H1 (cell line): ENCODE measurements at regions not wholly inside any gene's neighbourhood (a gene's known extent, or its start where the extent isn't known, plus 50 kb on each side); places are given as distances from the start of the nearest gene placed in this dataset.
A peak's percentile ranks its signal among the peaks of the same experiment; 100 is the strongest.

Source experiments
- CTCF ChIA-PET: fragments of 300-600 bp; sonication (Branson Sonifier 250); formaldehyde crosslinking; loops from one replicate; lab custom pipeline; 2021; ENCODE audit not compliant: partially characterized antibody; lab: Charles Lee
- POLR2A ChIA-PET: fragments of 300-600 bp; sonication (Branson Sonifier 250); formaldehyde crosslinking; loops from one replicate; lab custom pipeline; 2021; ENCODE audit warnings: inconsistent platforms; ENCODE audit not compliant: partially characterized antibody; lab: Charles Lee
- DNase-seq, 2 experiments: peaks; one replicate each; pipeline versions ENCODE4 v3.0.0 to v3.0.0-alpha.2; 2010 to 2022; ENCODE audit warnings: low spot score in 2 of 2, low read depth in 1 of 2, mixed read lengths in 1 of 2
- FAIRE-seq: peaks from 2 replicates; lab custom pipeline; 2011; peaks lifted over from hg19 to GRCh38; lab: Jason Lieb, UNC
- H2AFZ ChIP-seq: 2 replicates; pipeline ENCODE4 v1.8.1; 2012; ENCODE audit warnings: low read length, inconsistent platforms
- H2AK5ac ChIP-seq: 2 replicates; pipeline ENCODE4 v1.6.1; 2013; ENCODE audit warnings: low read depth, low read length
- H2BK120ac ChIP-seq: replicated peaks from 2 replicates; pipeline ENCODE3; 2013; ENCODE audit warnings: low read depth, low read length, inconsistent platforms
- H2BK12ac ChIP-seq: 2 replicates; pipeline ENCODE4 v1.6.1; 2013; ENCODE audit warnings: low read depth, low read length
- H2BK15ac ChIP-seq: 2 replicates; pipeline ENCODE4 v1.6.1; 2013; ENCODE audit warnings: low read length
- H2BK20ac ChIP-seq: 2 replicates; pipeline ENCODE4 v1.6.1; 2013; ENCODE audit warnings: low read length
- H2BK5ac ChIP-seq: 2 replicates; pipeline ENCODE4 v1.6.1; 2013; ENCODE audit warnings: low read depth, low read length
- H3K14ac ChIP-seq: 2 replicates; pipeline ENCODE4 v1.6.1; 2013; ENCODE audit warnings: inconsistent platforms; ENCODE audit not compliant: insufficient read length
- H3K18ac ChIP-seq: 2 replicates; pipeline ENCODE4 v1.6.1; 2013; ENCODE audit warnings: low read length; ENCODE audit errors: extremely low read depth
- H3K23ac ChIP-seq: 2 replicates; pipeline ENCODE4 v1.6.1; 2013; ENCODE audit warnings: inconsistent platforms; ENCODE audit not compliant: insufficient read length
- H3K23me2 ChIP-seq: 2 replicates; pipeline ENCODE4 v1.6.1; 2013; ENCODE audit warnings: low read depth, low read length
- H3K27ac ChIP-seq: 2 replicates; pipeline ENCODE4 v1.6.1; 2011; ENCODE audit warnings: low read depth, low read length, inconsistent platforms
- H3K27me3 ChIP-seq, 4 experiments: replicated peaks in 1 of 4; 1 replicate in 1 of 4; 2 replicates in 3 of 4; pipeline versions ENCODE4 v1.6.1 to v1.8.1; 2011 to 2013; ENCODE audit warnings: low read length in 3 of 4, mild to moderate bottlenecking in 3 of 4, inconsistent platforms in 2 of 4, mixed read lengths in 2 of 4, moderate library complexity in 1 of 4; ENCODE audit not compliant: control insufficient read depth in 3 of 4, insufficient read depth in 3 of 4; ENCODE audit errors: extremely low read depth in 1 of 4
- H3K36me3 ChIP-seq, 4 experiments: 2 replicates each; pipeline versions ENCODE4 v1.6.1 to v1.8.1; 2011 to 2013; ENCODE audit warnings: mild to moderate bottlenecking in 4 of 4, low read length in 3 of 4, moderate library complexity in 2 of 4, control low read depth in 1 of 4, inconsistent platforms in 1 of 4; ENCODE audit not compliant: insufficient read depth in 4 of 4, control insufficient read depth in 2 of 4
- H3K4ac ChIP-seq: replicated peaks from 2 replicates; pipeline ENCODE3; 2013; ENCODE audit warnings: low read length, low read depth, mixed read lengths, inconsistent platforms; ENCODE audit not compliant: insufficient read length
- H3K4me1 ChIP-seq, 4 experiments: replicated peaks in 1 of 4; 1 replicate in 1 of 4; 2 replicates in 3 of 4; pipeline versions ENCODE4 v1.6.1 to v1.8.1; 2011 to 2013; ENCODE audit warnings: low read length in 3 of 4, inconsistent platforms in 2 of 4, mixed read lengths in 1 of 4; ENCODE audit not compliant: insufficient read depth in 4 of 4, control insufficient read depth in 3 of 4
- H3K4me2 ChIP-seq, 2 experiments: 2 replicates each; pipeline versions ENCODE4 v1.6.1 to v1.8.1; 2011 to 2013; ENCODE audit warnings: low read depth in 2 of 2, low read length in 2 of 2, control low read depth in 1 of 2, inconsistent platforms in 1 of 2, mild to moderate bottlenecking in 1 of 2; ENCODE audit not compliant: insufficient read depth in 1 of 2
- H3K4me3 ChIP-seq, 4 experiments: fragments of 200-600, 300-600 bp in 1 of 4; sonication (generic), shearing (Covaris generic), sonication (Bioruptor Twin) in 1 of 4; 2 replicates each; pipeline versions ENCODE4 v1.5.1 to v1.8.1; 2011 to 2016; ENCODE audit warnings: low read length in 4 of 4, low read depth in 3 of 4, control low read depth in 2 of 4, inconsistent platforms in 2 of 4, mild to moderate bottlenecking in 2 of 4, mixed read lengths in 1 of 4, moderate library complexity in 1 of 4; ENCODE audit not compliant: insufficient read depth in 2 of 4; ENCODE audit errors: extremely low read depth in 1 of 4
- H3K56ac ChIP-seq: replicated peaks from 2 replicates; pipeline ENCODE3; 2013; ENCODE audit warnings: low read depth, mild to moderate bottlenecking, mixed read lengths, low read length, inconsistent platforms; ENCODE audit not compliant: insufficient read length
- H3K79me1 ChIP-seq: 2 replicates; pipeline ENCODE4 v1.6.1; 2013; ENCODE audit warnings: low read depth, low read length, control low read depth
- H3K79me2 ChIP-seq, 2 experiments: 2 replicates each; pipeline versions ENCODE4 v1.6.1 to v1.8.1; 2012 to 2013; ENCODE audit warnings: low read length in 2 of 2, mild to moderate bottlenecking in 2 of 2, inconsistent platforms in 1 of 2; ENCODE audit not compliant: insufficient read depth in 2 of 2, control insufficient read depth in 1 of 2
- H3K9ac ChIP-seq, 4 experiments: replicated peaks in 1 of 4; 1 replicate in 1 of 4; 2 replicates in 3 of 4; pipeline versions ENCODE4 v1.6.1 to v1.8.1; 2011 to 2013; ENCODE audit warnings: low read depth in 3 of 4, low read length in 3 of 4, control low read depth in 2 of 4, mild to moderate bottlenecking in 2 of 4, moderate library complexity in 2 of 4, inconsistent platforms in 1 of 4; ENCODE audit errors: extremely low read depth in 1 of 4
- H3K9me3 ChIP-seq, 2 experiments: 2 replicates each; pipeline versions ENCODE4 v1.6.1 to v1.8.1; 2012 to 2013; ENCODE audit warnings: mild to moderate bottlenecking in 2 of 2, moderate library complexity in 2 of 2, control low read depth in 1 of 2, inconsistent platforms in 1 of 2, low read depth in 1 of 2, low read length in 1 of 2, mixed read lengths in 1 of 2; ENCODE audit not compliant: insufficient read depth in 2 of 2
- H4K20me1 ChIP-seq, 2 experiments: replicated peaks in 1 of 2; 2 replicates each; pipeline versions ENCODE3 to v1.8.1; 2011 to 2013; ENCODE audit warnings: inconsistent platforms in 2 of 2, low read length in 2 of 2, mild to moderate bottlenecking in 1 of 2; ENCODE audit not compliant: insufficient read depth in 2 of 2, control insufficient read depth in 1 of 2
- H4K5ac ChIP-seq: 2 replicates; pipeline ENCODE4 v1.6.1; 2013; ENCODE audit warnings: low read length, low read depth, mixed read lengths, inconsistent platforms; ENCODE audit not compliant: insufficient read length
- H4K8ac ChIP-seq: 2 replicates; pipeline ENCODE4 v1.8.0; 2013; ENCODE audit warnings: mild to moderate bottlenecking, moderate library complexity, low read length, inconsistent platforms; ENCODE audit not compliant: insufficient read depth; ENCODE audit errors: extremely low read depth
- H4K91ac ChIP-seq: replicated peaks from 2 replicates; pipeline ENCODE3; 2013; ENCODE audit warnings: low read length, mixed read lengths, inconsistent platforms; ENCODE audit not compliant: insufficient read length
- CTCF ChIP-seq, 3 experiments: IDR thresholded peaks; 1 replicate in 2 of 3; 2 replicates in 1 of 3; pipeline versions ENCODE4 v1.5.1 to v1.6.1; 2011; ENCODE audit warnings: low read length in 3 of 3, mild to moderate bottlenecking in 3 of 3, inconsistent platforms in 2 of 3, low read depth in 1 of 3, moderate library complexity in 1 of 3; ENCODE audit not compliant: insufficient read depth in 1 of 3; ENCODE audit errors: control extremely low read depth in 1 of 3
- POLR2AphosphoS5 ChIP-seq: IDR thresholded peaks from 2 replicates; pipeline ENCODE4 v1.6.1; 2011; ENCODE audit warnings: low read depth, low read length
- RAD21 ChIP-seq, 2 experiments: IDR thresholded peaks in 1 of 2; conservative IDR thresholded peaks in 1 of 2; 2 replicates each; pipeline ENCODE4 v1.6.1; 2011; ENCODE audit warnings: low read depth in 2 of 2, low read length in 2 of 2, improper control_type of control experiment in 1 of 2, inconsistent platforms in 1 of 2, mild to moderate bottlenecking in 1 of 2, moderate library complexity in 1 of 2
- SP2 ChIP-seq: IDR thresholded peaks from 2 replicates; pipeline ENCODE4 v1.6.1; 2012; ENCODE audit warnings: mild to moderate bottlenecking, low read length, inconsistent platforms
- WGBS, 2 experiments: shearing (Covaris generic) in 1 of 2; methylation state at CpG; one replicate each; pipeline versions ENCODE4 v1.1.6 to v1.1.7; 2013 to 2015; ENCODE audit warnings: low lambda C conversion rate in 2 of 2, mixed read lengths in 2 of 2, inconsistent platforms in 1 of 2, low coverage in 1 of 2, missing lambda C conversion rate in 1 of 2; ENCODE audit not compliant: insufficient replicate concordance in 2 of 2, insufficient coverage in 1 of 2, insufficient read length in 1 of 2; ENCODE audit errors: extremely low coverage in 1 of 2, missing lambda C conversion rate in 1 of 2; 5-methylcytosine and 5-hydroxymethylcytosine counted together

GRCh38 chr6:14510038-14510437 is 392.5 kb downstream of the CD83 start:
- POLR2A ChIA-PET, result no interaction called here
- Histone ChIP-seq H3K23ac (no peak overlapping the region), H3K27ac (no peak overlapping the region), H3K14ac (no peak overlapping the region), H4K8ac (no peak overlapping the region), H3K18ac (no peak overlapping the region), H3K79me2 (no peaks in the 10 kb centered on the region), H4K20me1 (no peaks in the 10 kb centered on the region), H2AFZ (no peak overlapping the region), H3K4ac (no peak overlapping the region), H2BK5ac (no peak overlapping the region), H2BK12ac (0 out of 2 replicates have a peak overlapping the region, but pooled peaks have one; percentile 13), H2BK15ac (no peak overlapping the region; the same call in 1 of the 2 replicates), H3K4me3 (no peak overlapping the region), H3K9me3 (no peaks in the 10 kb centered on the region), H3K23me2 (no peaks in the 10 kb centered on the region; the same call in 1 of the 2 replicates), H2BK20ac (no peak overlapping the region), H3K27me3 (no peaks in the 10 kb centered on the region), H3K4me1 (peaks cover 0 to 4% (median 0%) of the 10 kb centered on the region in 4 experiments; a peak in 2 of 7 replicates), H4K5ac (no peak overlapping the region), H3K4me2 (no peak overlapping the region), H3K9ac (no peak overlapping the region), H2BK120ac (no peak overlapping the region), H3K56ac (no peak overlapping the region), H4K91ac (no peak overlapping the region), H2AK5ac (no peak overlapping the region), H3K36me3 (no peaks in the 10 kb centered on the region), H3K79me1 (no peaks in the 10 kb centered on the region)
- DNase-seq, result no peak
- no peak for FAIRE-seq
- CTCF ChIA-PET, result interaction anchor here (0.8 to 1.5 kb wide), 8 partner anchors 11 to 1117 kb away, joined by 3 to 6 read pairs (median 3); no protein-coding TSS in a partner anchor
- TF ChIP-seq RAD21 (IDR thresholded peaks at IDR 0.05 in 1 of 2, conservative IDR thresholded peaks at IDR 0.05 in 1 of 2; ENCODE audit: low read depth in 2 of 2, low read length in 2 of 2), result peak; percentile 21 to 22; a peak in 2 of 4 replicates
- no peak for TF ChIP-seq SP2
- peak in 1 of 3 experiments; percentile 38; a peak in 1 of 4 replicates for TF ChIP-seq CTCF (IDR thresholded peaks at IDR 0.05; ENCODE audit: control extremely low read depth in 1 of 3, insufficient read depth in 1 of 3, low read depth in 1 of 3, low read length in 3 of 3)
- TF ChIP-seq POLR2AphosphoS5, result no peak
- WGBS, 2 experiments, result 84% methylated on average over 6 of the region's 6 CpGs; no CpG with 5 or more reads in 1 of the 2 experiments
